Left hindlimb (tissue), 1 donor: ENCODE measurements at regions not wholly inside any gene's neighbourhood (a gene's known extent, or its start where the extent isn't known, plus 50 kb on each side); places are given as distances from the start of the nearest gene placed in this dataset.

Experiments used
- DNase-seq: peaks from one replicate; pipeline ENCODE4 v3.0.0-alpha.2; 2018

DNA sequence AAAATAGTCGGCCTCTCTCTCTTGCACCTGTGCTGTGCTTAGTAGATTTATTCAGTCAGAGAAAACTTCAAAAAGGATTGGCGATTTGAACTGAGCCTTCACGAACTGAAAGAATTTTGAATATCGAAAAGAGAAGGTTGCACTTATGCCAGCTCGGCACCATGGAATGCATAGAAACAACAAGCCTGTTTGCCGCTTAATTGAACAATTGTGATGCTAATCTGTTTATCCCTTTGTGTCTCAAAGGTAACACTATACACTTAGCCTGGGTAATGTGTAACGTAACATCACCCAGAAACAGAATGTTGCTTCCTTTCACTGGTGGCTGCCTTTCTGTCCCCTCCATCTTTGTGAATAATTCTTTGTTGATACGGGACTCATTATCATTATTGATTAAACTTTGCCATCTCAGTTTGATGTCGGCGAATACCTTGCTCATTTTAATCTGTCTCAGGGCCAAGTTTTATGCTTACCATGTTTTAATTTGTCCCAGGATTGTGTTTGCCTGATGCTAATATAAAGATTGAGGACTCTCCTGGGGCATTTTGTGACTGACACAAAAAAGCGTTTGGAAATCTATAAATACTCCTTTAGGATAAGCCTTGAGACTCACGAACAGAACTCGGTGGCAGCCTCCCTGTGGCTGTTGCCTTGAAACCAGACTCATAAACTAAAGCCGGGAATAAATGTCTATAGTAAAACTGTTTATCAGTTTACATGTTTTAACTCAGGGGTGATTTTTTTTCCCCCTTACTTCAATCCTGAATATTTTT is 400.5 kb downstream of the RAPGEF2 start:
- no peak for DNase-seq

DNA sequence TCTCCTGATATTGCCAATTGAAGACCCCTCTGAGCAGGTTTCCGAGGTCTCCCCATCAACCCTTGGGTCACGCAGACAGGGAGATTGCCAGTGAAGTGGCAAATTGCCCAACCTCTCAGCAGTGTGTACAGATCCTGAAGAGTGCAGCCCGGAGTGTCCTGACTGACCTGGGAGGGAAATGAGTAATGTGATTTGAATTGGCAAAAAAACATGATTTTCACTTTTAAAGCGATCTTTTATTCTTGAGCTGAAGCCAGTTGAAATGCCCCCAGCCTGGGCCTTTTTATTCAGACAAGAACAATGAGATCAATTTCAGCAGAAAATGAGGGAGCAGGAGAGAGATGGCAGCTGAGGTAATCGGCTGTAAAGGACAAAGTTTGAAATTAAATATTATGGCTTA is 401.8 kb downstream of the RAPGEF2 start:
- DNase-seq: no peak

DNA sequence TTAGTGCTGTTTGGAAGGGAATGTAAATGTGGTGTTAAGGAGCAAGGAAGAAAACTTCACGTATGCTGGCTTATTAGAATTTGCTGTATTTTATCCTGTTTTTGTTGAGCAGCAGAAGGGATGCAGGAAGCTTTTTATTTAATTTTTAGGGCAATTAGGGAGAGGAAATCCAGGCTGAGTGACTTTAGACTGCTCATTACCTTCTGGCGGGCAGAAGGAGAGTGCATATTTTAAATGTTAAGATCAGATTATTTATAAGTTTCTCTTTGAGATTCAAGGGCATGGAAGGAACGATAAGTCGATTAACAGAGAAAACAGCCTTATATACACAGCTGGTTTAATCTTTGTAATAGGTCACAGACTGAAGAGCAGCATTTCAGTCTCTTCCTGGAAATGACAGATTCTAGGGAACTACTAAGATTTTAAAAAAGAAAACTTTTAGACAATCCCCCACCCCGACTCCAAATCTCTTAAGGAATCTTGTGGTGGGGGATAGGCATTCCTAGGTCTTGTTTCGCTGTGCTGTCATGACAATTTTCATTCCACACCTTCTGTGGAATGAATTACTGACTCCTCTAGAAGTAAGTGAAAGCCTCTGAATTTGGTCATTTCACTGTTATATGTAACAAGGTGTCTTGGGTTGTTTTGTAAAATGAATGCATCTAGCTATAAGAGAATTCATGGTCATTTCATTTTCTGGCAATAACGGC is 402.5 kb downstream of the RAPGEF2 start:
- DNase-seq: no peak

DNA sequence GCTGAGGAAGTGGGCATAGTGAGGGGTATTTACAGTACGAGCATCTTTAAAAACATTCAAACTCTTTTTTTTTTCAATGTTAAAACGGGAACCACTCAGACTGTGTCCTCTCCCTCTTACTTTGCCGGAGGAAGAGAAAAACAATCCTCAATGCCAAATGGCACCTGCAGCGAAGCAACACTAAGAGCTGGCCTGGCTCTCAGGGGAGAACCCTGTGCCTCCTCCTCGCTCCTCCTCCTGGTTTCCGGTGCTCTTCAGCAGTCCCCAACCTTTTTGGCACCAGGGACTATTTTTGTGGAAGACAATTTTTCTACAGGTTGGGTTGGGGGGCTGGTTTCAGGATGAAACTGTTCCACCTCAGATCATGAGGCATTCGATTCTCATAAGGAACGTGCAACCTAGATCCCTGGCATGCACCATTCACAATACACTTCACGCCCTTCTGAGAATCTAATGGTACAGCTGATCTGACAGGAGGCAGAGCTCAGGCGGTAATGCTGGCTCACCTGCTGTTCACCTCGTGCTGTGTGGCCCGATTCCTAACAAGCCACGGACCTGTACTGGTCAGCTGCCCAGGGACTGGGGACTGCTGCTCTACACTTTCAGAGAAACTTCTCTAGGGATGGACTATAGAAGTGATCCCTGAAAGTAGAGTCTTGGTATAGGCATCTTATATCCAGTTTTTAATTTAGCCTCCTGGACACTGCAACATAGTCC is 404.1 kb downstream of the RAPGEF2 start:
- no peak for DNase-seq

DNA sequence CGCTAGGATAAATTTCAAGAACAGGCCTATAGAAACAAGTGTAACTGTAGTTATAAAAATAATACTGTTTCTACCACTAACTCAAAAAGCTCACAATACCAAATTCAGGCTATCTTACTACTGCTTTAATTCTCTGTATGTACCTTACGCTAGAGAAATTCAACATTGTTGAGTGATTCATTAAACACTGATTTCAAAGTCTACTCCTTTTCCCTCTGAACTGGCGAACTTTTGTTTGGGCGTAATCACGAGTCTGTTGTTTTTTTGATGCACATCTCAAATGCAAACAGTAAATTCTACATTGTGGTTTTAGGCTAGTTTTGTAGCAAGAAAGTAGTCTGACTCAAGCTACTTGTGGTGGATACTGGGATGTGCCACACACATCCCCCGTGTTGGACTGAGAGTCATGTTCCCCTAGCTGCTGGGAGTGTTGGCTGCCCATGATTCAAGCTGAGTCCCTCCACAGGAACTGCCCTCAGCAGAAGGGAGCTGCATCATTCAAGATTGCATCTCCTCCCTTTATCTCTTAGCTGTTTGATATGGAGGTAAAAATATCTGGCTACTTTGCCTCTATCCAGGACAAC is 406.1 kb downstream of the RAPGEF2 start:
- no peak for DNase-seq

DNA sequence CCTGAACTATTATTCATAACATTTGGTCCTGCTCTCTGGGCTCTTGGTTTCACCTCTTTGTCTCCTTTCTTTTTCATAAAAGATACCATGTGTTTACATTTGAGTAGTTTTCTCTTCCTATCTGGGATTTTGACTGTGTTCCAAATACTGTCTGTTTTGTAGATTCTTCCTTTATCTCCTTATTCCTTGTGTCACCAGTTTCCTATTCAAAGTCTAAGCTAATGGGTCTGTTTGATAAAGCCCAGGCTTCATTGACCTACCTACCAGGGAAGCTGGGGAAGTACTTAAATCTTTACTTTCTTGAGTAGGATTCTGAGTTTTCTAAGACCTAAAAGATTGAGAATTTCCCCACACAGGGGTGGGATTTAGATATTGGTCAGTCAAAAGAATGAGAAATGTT is 409.5 kb downstream of the RAPGEF2 start:
- DNase-seq: no peak

DNA sequence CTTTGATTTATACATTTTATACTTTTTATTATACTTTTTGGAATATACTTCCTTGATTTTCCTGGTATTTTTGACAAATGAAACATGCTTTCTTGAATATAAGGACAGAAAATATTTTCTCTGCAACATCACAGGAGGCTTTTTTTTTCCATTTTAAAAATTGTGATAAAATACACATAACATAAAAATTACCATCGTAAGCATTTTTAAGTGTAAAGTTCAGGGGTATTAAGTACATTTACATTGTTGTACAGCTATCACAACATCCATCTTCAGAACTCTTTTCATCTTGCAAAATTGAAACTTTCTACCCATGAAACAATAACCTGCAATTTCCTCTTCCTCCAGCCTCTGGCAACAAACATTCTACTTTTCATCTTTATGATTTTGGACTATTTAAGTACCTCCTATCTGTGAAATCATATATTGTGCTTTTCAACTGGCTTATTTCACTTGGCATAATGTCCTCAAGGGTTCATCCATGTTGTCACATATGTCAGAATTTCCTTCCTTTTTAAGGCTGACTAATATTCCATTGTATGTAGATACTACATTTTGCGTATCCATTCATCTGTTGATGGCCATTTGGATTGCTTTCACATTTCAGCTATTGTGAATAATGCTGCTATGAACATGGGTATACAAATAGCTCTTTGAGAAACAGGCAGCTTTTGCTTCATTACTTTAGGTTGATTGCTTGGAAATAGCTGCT is 412.6 kb downstream of the RAPGEF2 start:
- no peak for DNase-seq

DNA sequence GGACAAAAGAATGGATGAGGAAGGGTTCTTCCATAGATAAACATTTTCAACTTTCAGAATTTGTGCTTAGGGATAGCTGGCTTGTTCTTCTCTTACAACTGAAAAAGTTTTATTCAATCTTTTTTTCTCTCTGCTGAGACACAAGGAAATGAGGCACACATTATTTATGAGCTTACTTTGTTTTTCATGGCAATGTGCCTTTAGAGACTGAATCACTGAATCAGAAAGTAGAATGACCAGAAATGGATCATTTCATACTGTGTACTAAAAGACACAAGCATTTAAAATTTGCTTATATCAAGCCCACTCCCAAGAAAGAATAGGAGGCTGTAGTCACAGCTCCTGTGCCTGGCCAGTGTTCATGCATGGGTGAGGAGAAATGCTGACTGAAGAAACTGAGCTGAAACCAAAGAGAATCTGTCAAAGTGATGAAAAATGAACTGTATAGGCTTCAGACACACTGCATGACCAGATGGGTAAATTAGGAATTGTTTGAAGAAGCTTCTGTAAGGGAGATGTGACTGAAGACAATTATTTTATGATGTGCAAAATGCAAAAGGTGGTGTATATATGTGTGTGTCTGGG is 413.8 kb downstream of the RAPGEF2 start:
- DNase-seq: no peak

DNA sequence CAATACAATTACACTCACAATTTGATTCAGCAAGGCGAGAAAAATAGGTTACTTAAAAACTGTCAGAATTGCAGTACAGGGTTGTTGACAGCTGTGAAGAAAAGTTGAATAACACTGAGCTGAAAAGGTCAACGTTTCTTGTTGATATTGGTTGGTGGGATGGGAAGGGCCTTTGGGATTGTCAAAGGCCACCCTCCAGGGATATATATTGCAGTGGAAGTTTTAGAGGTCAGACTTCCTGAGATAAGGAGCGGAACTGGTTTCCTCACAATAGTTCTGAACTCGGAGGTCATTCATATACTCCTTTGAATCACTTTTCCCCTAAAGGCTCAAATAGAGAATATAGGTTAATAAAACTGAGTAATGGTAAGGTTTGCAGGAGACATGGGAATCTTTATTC is 417.2 kb downstream of the RAPGEF2 start:
- DNase-seq: no peak

DNA sequence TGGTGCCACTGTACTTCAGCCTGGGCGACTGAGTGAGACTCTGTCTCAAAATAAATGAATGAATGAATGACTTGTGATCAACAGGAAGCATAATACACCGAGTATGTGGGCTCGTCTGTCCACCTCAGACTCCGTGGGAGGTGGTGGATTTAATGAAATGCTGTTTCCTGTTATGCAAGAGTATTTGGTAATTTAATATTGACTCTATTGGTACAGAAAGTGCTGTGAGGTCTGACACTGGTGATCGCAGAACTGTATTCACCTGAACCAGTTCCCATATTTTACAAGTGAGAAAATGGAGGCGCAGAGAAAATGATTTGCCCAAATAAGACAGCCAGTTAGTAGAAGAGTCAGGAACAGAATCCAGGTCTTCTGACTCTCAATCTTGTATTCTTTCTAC is 423.3 kb downstream of the RAPGEF2 start:
- no peak for DNase-seq

DNA sequence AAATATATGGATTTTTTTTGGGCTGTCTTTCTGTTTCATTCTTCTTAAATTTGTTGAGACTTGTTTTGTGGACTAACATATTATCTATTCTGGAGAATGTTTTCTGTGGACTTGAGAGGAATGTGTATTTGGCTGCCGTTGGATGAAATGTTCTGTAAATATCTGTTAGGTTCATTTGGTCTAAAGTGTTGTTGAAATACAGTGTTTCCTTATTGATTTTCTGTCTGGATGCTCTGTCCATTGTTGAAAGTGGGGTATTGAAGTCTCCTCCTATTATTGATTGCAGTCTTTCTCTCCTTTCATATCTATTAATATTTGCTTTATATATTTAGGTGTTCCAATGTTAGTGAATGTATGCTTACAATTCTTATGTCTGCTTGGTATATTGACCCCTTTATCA is 431.8 kb downstream of the RAPGEF2 start:
- DNase-seq: no peak

DNA sequence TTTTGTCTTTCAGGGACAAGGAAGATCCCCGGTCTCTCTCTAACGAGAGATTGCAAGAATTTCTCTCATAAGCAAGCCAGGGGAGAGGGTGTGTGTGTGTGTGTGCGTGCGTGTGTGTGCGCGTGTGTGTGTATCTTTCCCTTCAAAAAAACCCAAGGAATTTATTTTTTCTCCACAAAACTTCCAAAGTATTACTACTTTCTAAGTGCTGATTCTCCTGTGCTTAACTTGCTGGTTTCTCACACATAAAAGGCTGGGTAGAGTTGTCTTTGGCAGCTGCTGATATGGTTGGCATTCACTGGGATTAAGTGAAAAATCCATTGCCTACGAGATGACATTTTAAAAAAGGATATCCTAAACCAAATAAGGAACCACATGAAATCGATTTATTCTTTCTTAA is 435.7 kb downstream of the RAPGEF2 start:
- DNase-seq: no peak

DNA sequence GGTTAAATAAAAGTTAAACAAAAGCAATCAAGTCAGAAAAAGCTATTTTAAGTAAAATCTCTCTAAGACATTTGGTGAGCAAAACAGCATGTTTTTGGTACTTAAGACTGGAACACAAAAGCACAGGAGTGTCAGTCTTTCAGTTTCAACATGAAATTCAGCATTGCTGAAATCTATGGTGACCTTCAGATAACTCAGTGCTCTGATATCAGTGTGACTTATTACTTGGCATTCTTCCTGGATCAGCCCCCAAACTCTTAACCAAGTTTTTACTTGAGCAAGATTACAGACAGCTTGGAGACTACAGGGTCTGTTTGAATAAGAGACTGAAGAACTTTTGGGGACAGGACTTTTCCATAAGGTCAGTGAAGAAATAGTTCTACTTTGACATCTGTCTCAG is 437.2 kb downstream of the RAPGEF2 start:
- no peak for DNase-seq

DNA sequence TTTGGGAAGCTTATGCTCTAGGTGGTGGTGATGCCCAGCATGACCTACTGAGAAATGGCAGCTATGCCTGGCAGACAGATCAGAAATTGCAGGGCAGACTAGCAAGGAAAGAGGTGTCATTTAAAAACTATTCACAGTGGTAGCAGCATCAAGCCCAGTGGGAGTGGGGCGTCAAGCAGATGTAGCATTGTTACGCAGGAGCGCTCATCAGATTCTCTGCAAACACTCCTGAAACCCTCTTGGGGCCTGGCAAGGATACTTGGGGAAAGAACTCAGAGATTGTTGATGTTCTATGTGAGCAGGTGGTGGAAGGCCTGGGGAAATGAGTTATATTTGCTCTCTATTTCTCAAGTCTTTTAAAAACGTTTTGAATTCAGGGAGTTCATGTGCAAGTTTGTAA is 437.6 kb downstream of the RAPGEF2 start:
- DNase-seq: no peak

DNA sequence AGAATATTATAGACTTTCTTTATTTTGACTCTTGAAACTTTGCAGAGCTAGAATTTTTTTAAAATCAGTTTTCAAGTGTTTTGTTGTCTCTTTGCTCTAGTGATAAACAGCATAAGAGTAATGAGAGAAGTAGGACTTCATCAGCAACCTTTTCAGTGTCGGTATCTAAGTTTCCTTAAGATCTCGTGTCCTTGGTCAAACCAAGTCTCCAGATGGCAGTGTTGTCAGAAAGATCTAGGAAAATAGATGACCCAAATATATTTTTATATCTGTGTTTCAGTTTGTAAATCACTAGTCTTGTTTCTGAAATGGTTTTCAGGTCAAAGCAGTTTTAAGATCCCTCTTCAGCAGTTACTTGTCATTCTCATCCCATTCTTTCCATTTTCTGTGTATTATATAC is 438.3 kb downstream of the RAPGEF2 start:
- DNase-seq: no peak

DNA sequence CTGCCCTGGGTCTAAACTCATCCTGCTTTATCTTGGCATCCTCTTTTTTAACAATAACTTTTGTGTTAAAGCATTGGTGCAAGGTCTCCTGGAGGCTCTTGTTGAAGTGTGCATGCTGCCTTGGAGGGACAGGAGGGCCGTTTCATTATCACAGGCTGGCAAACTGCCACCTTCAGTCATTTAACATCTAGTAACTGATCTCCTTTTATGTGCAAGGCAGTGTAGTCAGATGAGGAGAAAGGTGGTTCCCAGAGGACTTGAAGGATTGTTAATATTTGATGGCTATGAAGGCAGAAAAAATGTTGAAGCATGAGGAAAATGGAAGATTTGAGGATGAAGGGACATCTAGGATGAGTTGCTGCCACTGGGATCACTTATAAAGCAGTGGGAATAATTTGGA is 439.4 kb downstream of the RAPGEF2 start:
- no peak for DNase-seq

DNA sequence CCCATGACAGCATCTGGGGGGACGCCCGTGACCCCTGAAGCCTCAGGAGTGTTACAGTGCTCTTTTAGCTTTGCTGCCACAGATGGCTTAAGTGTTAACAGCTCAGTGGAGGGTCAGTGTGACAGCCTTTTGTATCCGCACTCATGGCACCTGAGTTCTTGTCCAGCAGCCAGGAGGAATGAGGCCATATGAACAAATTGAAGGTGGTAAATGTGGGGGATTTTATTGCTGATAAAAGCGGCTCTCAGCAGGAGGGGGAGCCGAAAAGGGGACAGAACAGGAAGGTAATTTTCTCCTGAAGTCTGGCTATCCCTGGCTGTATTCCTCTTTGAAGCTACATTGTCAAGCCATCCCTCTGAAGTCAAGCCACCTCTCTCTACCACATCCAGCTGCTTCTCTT is 441.0 kb downstream of the RAPGEF2 start:
- no peak for DNase-seq

DNA sequence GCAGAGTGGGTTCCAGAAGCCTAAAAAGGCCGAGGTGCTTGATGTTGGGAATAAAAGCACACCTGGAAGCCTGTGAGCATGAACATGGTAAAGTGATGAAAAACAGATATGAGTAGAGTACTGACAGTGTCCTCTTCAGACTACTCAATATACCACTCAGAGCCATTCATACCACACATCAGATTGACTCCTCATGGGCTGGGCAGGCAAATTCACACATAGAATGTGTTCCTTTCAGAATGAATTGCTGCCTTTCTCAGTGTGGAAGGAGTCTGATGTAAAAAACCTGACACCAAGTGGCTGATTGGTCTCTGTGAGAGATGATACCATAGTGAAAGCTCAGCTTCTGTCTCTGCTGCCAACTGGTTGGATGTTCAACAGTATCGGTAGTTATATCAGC is 442.7 kb downstream of the RAPGEF2 start:
- no peak for DNase-seq

DNA sequence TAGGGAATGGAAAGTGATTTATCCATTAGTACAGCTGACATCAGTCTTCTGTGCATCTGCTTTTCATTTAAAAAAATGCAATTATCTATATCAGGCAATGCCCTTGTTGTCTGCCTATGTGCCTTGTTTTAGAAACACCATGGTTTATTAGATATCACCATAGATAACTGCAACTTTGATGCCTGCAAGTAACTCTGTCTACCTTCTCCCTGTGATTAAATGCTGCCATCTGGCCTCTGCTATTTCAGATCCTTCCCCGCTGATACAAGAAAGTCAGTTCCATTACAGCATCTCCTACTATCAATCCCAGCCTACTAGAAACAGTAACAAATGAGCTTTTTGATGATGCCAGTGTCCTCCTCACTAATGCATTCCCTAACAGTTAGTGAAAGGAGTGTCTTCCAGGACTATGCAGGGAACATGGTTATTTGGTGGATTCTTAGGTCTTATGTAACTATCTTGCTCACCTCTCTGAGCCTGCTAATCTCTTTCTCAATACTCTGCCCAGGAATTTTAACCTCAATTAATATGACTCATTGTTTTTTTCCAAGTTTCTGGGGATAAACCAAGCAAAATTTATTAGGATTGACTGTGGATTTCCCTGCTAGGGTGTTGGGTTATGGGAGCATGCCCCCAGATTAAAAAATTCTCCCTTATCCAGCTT is 444.9 kb downstream of the RAPGEF2 start:
- no peak for DNase-seq

DNA sequence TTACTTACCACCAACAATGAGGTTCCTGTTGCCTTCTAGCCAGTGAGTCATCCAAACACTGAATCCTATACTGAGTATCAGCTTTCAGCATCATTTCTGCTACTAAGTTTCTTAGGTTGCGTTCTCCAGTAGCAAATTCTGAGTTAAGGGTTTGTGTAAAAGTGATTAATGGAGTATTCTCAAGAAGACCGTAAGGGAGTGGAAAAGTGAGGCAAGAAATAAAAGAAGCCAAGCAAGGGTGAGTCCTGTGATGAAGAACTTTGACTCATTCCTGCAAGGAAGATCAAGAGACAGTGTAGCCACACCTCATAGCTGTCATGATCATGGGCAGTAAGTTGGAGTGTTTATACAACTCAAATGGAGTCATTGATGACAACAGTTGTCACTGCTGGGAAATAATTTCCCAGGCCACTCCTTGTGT is 446.2 kb downstream of the RAPGEF2 start:
- no peak for DNase-seq

DNA sequence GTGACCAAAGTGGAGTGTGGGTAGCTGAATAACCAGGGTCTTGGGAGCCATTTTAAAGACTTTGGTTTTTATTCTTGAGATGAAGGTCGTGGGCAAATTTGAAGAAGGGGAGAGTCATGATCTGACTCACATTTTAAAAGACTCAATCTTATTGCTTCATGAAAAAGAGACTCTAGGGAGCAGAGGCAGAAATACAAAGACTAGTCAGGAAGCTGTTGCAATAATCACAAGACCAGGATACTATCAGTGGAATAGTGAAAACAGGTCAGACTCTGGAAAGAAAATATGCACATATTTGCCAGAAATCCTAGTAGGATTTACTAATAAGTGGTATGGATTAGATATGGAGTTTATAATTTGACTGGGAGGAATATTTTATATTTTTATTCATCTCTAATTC is 448.4 kb downstream of the RAPGEF2 start:
- no peak for DNase-seq
